ENCODE measurements at regions not wholly inside any gene's neighbourhood (a gene's known extent, or its start where the extent isn't known, plus 50 kb on each side); places are given as distances from the start of the nearest gene placed in this dataset.
A peak's percentile ranks its signal among the peaks of the same experiment; 100 is the strongest.

DNA sequence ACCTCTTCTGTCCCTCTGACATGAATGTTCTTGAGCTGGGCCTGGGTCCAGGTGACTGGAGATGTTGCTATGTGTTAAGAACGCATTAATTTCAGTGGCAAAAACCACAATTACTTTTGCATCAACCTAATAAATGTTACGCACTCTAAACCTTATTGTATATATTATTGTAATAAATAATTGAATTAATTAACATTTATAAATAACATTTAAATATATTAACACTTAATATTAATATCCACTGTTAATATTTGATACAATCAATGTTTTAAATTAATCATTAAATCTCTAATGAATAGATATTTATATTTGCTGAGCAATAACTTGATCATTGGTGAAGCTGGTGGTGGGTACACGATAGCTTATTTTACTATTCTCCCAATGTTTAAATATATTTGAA is 97.4 kb downstream of the KCNF1 start:
- intact Hi-C loops (cut with DNase I), result no loop called here

GRCh38 chr2:11009891-11010290 is 98.2 kb downstream of the KCNF1 start:
- TF ChIP-seq CTCF (IDR thresholded peaks at IDR 0.05) (no peak), POLR2A (IDR thresholded peaks at IDR 0.05) (no peak), POLR2AphosphoS5 (IDR thresholded peaks at IDR 0.05; ENCODE audit: insufficient read depth in 1 of 2, low read depth in 1 of 2) (no peak)
- H3K4me1 ChIP-seq, result no peaks in the 10 kb centered on the region
- intact Hi-C loops (cut with DNase I), result no loop called here
- H3K4me3 ChIP-seq, result no peak overlapping the region
- no peak overlapping the region for H3K27ac ChIP-seq
- no peaks in the 10 kb centered on the region for H3K27me3 ChIP-seq
- no peaks in the 10 kb centered on the region for H3K36me3 ChIP-seq
- DNase-seq (ENCODE audit: extremely low spot score in 2 of 2), result no peak
- no peaks in the 10 kb centered on the region for H3K9me3 ChIP-seq

More for the DNA sequence above, 97.4 kb downstream of the KCNF1 start:
- no peak overlapping the region for H3K4me3 ChIP-seq
- H3K27me3 ChIP-seq, result no peaks in the 10 kb centered on the region
- H3K27ac ChIP-seq, result no peak overlapping the region
- TF ChIP-seq POLR2AphosphoS5 (IDR thresholded peaks at IDR 0.05; ENCODE audit: insufficient read depth in 1 of 2, low read depth in 1 of 2), result no peak
- TF ChIP-seq POLR2A (IDR thresholded peaks at IDR 0.05), result no peak
- TF ChIP-seq CTCF (IDR thresholded peaks at IDR 0.05), result no peak
- H3K36me3 ChIP-seq, result no peaks in the 10 kb centered on the region
- H3K9me3 ChIP-seq, result no peaks in the 10 kb centered on the region
- no peak for DNase-seq (ENCODE audit: extremely low spot score in 2 of 2)
- no peaks in the 10 kb centered on the region for H3K4me1 ChIP-seq

GRCh38 chr2:11011359-11011758 is 99.6 kb downstream of the KCNF1 start:
- DNase-seq (ENCODE audit: extremely low spot score in 2 of 2), result no peak
- no peaks in the 10 kb centered on the region for H3K9me3 ChIP-seq
- intact Hi-C loops (cut with DNase I), result no loop called here
- no peaks in the 10 kb centered on the region for H3K36me3 ChIP-seq
- H3K4me1 ChIP-seq, result no peaks in the 10 kb centered on the region
- no peaks in the 10 kb centered on the region for H3K27me3 ChIP-seq
- H3K4me3 ChIP-seq, result no peak overlapping the region
- TF ChIP-seq POLR2AphosphoS5 (IDR thresholded peaks at IDR 0.05; ENCODE audit: insufficient read depth in 1 of 2, low read depth in 1 of 2), result no peak
- no peak for TF ChIP-seq CTCF (IDR thresholded peaks at IDR 0.05)
- no peak for TF ChIP-seq POLR2A (IDR thresholded peaks at IDR 0.05)
- H3K27ac ChIP-seq, result no peak overlapping the region

GRCh38 chr2:11012131-11012693 is 100.5 kb downstream of the KCNF1 start:
- Histone ChIP-seq H3K4me1 (no peaks in the 10 kb centered on the region), H3K4me3 (no peak overlapping the region), H3K36me3 (no peaks in the 10 kb centered on the region), H3K9me3 (no peaks in the 10 kb centered on the region), H3K27ac (no peak overlapping the region), H3K27me3 (no peaks in the 10 kb centered on the region)
- DNase-seq (ENCODE audit: extremely low spot score in 2 of 2), result peak in 1 of 2 donors; percentile 58
- TF ChIP-seq CTCF (IDR thresholded peaks at IDR 0.05) (no peak), POLR2A (IDR thresholded peaks at IDR 0.05) (no peak), POLR2AphosphoS5 (IDR thresholded peaks at IDR 0.05; ENCODE audit: insufficient read depth in 1 of 2, low read depth in 1 of 2) (no peak)
- intact Hi-C loops (cut with DNase I), result no loop called here

DNA sequence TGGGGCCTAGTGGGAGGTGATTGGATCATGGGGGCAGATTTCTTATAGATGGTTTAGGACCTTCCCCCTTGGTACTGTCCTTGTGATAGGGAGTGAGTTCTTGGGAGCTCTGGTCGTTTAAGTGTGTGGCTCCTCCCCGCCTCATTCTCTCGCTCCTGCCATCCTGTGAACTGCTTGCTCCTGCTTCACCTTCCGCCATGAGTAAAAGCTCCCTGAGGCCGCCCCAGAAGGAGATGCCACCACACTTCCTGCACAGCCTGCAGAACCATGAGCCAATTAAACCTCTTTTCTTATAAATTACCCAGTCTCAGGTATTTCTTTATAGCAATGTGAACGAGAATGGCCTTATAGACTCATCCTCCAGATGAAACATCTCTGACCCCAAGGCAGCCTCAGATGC is 101.5 kb downstream of the KCNF1 start:
- TF ChIP-seq POLR2AphosphoS5 (IDR thresholded peaks at IDR 0.05; ENCODE audit: insufficient read depth in 1 of 2, low read depth in 1 of 2), result no peak
- TF ChIP-seq POLR2A (IDR thresholded peaks at IDR 0.05), result no peak
- TF ChIP-seq CTCF (IDR thresholded peaks at IDR 0.05), result no peak
- intact Hi-C loops (cut with DNase I), result no loop called here
- no peak overlapping the region for H3K4me3 ChIP-seq
- DNase-seq (ENCODE audit: extremely low spot score in 2 of 2), result peak; percentile 40 to 49
- H3K27me3 ChIP-seq, result no peaks in the 10 kb centered on the region
- no peaks in the 10 kb centered on the region for H3K9me3 ChIP-seq
- no peak overlapping the region for H3K27ac ChIP-seq
- no peaks in the 10 kb centered on the region for H3K4me1 ChIP-seq
- H3K36me3 ChIP-seq, result no peaks in the 10 kb centered on the region
